ENCODE measurements at regions not wholly inside any gene's neighbourhood (a gene's known extent, or its start where the extent isn't known, plus 50 kb on each side); places are given as distances from the start of the nearest gene placed in this dataset.
"Not testable (repeated sequence)": the region's sequence is repeated elsewhere in the genome, so short reads cannot be mapped to it uniquely, and the experiment has no call there.

DNA sequence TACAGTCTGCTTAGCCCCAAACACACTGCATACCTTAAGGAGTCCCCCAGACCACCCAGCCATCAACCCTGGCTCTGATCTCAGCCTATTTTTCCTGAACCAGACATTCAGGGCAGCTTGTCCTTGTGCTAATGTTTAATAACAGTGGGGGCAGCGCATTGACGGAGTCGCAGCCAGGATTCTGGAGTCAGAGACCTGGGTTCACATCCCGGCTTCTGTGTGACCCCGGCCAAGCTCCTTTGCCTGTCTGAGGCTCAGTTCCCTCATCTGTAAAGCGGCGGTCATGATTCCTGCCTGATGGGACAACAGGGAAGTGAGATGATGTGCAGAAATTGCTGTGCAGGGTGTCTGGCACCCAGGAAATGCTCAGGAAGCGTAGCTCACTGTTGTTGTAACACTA, 63.1 kb downstream of the MATN1 start:
- no peak for DNase-seq

- DNase-seq = no peak
These were observed 63.7 kb downstream of the MATN1 start for GRCh38 chr1:30659702-30660101.

DNA sequence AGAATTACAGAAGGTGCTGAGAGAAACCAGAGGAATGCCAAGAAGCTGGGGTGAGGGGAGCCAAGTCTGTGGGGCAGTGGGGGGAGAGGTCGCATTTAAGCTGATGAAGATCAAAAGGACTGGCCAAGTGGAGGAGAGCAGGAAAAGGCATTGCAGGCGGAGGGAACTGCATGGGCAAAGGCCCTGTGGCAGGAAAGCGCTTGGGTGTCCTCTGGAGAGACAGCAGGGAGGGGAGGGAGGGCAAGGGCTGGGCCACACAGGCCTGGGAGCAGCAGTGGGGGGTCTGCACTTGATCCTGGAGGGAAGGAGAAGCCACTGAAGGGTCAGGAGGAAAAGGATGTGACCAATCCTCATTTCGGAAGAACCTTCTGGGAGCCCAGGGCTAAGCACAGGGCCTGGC, 65.0 kb downstream of the MATN1 start:
- DNase-seq = not testable (repeated sequence)

- no peak for DNase-seq
These were observed 65.4 kb downstream of the MATN1 start for GRCh38 chr1:30658014-30658336.

- DNase-seq = no peak
These were observed 66.0 kb downstream of the MATN1 start for GRCh38 chr1:30657131-30658013.

DNA sequence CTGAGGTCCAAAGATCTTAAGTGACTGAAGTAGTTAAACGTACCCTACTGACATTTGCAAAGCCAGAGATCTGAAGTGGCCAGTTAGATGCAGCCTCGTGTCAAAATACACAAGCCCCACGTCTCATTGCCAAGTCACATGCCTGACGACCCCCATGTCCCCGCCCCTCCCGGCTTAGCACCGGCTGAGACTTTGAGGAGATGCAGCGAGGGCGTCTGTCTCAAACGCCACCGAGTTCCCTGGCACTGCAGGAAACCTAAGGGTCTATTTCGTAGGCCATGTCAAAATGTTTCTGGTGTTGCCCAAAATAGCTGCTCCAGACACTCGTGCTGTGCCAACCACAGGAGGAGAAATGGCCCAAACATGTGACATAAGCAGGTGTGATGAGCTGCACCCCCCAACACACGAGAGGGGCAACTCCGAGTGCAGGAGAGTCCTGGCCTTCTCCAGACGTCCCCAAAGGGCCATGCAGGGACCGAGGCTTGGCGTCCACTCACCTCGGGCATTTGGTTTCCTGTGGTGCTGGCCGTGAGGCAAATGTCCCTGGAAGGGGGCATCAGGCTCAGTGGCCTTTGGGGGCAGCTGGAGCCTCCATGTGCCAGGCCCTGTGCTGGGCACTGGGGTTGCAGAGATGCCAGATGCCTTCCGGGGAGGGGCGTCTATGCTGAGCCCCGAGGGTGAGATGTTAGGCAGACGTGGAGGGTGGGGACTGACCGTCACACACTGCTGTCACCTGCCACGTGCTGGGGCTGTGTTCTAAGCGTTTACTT, 67.0 kb downstream of the MATN1 start:
- DNase-seq = no peak

- DNase-seq = no peak
These were observed 67.7 kb downstream of the MATN1 start for GRCh38 chr1:30655672-30656071.

- no peak for DNase-seq
These were observed 69.2 kb downstream of the MATN1 start for GRCh38 chr1:30654188-30654587.

GRCh38 chr1:30652152-30652841, 71.1 kb downstream of the MATN1 start:
- no peak for DNase-seq

- DNase-seq = not testable (repeated sequence)
These were observed 72.0 kb downstream of the MATN1 start for GRCh38 chr1:30651395-30651794.

GRCh38 chr1:30650968-30651320, 72.4 kb downstream of the MATN1 start:
- no peak for DNase-seq

- DNase-seq = no peak
These were observed 73.1 kb downstream of the MATN1 start for GRCh38 chr1:30650038-30650967.

DNA sequence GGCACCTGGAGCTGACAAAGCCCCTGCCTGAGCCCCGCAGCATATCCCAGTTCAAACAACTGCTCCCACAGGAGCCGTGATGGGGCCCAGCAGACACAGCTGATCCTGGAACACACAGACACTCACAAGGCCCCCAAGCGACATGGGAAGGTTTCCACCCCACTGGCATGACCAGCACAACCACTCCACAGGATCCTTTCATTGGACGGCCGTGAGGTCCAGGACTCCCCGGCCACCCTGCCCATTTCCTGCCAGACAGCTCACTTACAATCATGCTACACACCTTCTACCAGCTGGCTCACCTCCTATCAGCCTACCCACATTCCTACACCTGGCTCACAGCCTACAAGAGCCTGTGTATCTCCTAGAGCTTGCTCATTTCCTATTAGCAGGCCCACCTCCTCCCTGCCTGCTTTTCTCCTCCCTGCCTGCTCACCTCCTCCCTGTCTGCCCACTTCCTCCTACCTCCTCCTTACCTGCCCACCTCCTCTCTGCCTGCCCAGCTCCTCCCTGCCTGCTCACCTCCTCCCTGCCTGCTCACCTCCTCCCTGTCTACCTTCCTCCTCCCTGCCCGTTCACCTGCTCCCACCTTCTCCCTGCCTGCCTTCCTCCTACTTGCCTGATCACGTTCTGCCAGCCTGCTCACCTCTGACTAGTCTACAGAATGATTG, 73.9 kb downstream of the MATN1 start:
- DNase-seq = no peak

GRCh38 chr1:30648408-30649000, 74.9 kb downstream of the MATN1 start:
- DNase-seq = no peak

DNA sequence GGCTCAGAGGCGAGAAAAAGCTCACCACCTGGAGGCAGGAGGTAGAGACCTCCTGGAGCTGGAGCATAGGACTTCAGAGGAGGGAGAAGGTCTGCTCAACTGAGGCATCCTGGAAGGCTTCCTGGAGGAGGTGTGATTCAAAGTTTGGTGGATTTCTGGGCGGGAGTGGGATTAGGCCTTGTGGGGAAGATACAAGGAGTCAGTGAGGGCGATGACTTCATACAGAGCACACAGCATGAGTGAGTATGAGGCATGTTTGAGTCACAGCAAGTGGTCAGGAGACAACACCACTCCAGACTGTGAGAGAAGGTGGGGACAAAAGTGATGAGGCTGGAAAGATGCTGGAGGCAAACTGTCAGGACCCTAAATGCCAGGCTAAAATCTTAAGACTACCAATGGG, 77.6 kb downstream of the MATN1 start:
- no peak for DNase-seq

GRCh38 chr1:30642391-30643120, 80.8 kb downstream of the MATN1 start:
- DNase-seq = no peak

DNA sequence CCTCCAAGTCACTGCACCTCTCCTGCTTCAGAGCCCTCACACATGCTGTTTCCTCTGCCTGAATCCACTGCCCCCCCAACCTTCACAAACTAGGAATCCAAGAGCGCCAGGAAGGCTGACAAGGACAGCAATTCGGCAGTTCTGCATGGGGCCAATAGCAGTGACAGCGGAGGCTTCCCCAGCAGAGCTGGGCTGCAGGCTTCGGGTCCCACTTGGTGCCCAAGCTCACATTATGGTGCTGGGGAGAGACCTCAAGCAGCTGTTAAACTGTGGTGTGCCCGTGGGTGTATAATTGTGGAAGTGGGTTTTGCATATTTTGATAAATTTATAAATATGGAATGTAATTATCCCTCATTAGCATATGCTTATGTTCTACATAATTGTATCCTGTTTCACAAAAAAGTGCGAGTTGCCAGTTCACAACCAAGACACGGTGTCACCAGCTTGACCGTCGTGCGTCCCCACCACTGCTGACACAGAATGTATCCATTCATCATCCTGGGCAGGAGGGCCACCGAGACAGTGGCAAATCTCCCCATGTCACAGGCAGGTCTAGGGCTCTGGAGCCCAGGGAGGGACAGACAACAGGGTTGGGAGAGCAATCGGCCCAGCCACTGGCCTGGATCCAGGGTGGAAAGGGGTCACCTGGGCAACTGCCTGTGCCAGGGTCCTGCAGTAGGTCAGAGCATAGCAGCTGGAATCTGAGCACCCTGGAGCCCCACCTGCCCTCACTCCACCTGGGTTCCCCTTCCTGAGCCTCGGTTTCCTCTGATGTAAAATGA, 81.6 kb downstream of the MATN1 start:
- DNase-seq = no peak

GRCh38 chr1:30639881-30640452, 83.4 kb downstream of the MATN1 start:
- no peak for DNase-seq

DNA sequence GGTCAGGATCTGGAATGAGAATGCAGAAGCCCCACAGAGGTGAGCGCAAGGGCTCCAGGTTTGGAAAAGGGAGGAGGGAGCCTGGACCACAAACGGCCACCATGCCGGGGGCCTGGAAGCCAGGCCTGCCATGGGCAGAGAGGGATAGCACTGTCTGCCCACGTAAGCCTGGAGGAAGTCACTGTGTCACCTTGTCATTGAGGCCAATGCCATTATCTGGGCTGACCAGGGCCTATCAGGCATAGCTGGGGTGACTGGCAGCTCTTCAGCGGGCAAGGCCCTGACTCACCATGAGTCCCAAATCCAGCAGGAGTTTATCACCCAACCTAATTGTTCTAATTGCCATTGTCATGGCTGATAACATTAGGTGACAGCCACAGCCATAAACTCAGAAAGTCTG, 84.6 kb downstream of the MATN1 start:
- DNase-seq = no peak

DNA sequence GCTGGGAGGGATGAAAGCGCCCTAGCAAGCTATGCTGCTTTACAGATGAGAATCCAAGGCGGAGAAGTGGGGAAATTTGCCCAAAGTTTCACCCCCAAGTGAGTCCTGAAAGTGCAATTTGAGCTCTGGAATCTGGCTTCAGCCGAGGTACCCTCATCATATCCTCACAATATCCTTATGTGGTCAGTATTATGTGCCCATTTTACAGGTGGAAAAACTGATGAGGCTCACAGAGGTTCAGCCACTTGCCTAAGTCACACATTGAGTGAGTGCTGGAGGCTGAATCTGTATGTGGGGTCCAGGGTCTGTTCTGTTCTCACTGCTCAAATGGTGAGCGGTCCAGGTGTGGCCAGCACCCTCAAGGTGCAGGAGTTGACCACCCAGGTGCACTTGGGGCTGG, 85.3 kb downstream of the MATN1 start:
- DNase-seq = no peak
